K562 (cell line): ENCODE measurements at regions not wholly inside any gene's neighbourhood (a gene's known extent, or its start where the extent isn't known, plus 50 kb on each side); places are given as distances from the start of the nearest gene placed in this dataset.

Experiments
- ATAC-seq: fragments of 200-7000 bp; cut with Tn5 transposase; 3 replicates; pipeline ENCODE4 v1.9.1; 2020; ENCODE audit warnings: moderate library complexity
- BruUV-seq: library from RNA; stranded (reverse); fragments of 400-500 nt; replicated peaks from 2 replicates; lab custom pipeline; 2021; lab: Mats Ljungman, UMichigan
- CTCF ChIA-PET: fragments of 300-600 bp; formaldehyde crosslinking; extraction: SDS; loops from one replicate; lab custom pipeline; 2021; ENCODE audit warnings: low intra/inter-chr PET ratio; lab: Yijun Ruan, JAX
- POLR2A ChIA-PET: fragments of 300-600, 350-650 bp; sonication (Branson Sonifier 250); formaldehyde crosslinking; extraction: SDS; loops from one replicate; lab custom pipeline; 2021; ENCODE audit warnings: antibody characterized with exemption, inconsistent platforms; lab: Yijun Ruan, JAX
- DNase-seq, 4 experiments: peaks; one replicate each; pipeline versions ENCODE4 v3.0.0 to v3.0.0-alpha.2; 2011 to 2018; ENCODE audit warnings: low spot score in 3 of 4, mixed read lengths in 3 of 4; ENCODE audit errors: extremely low read depth in 1 of 4
- FAIRE-seq: peaks from 2 replicates; lab custom pipeline; 2011; peaks lifted over from hg19 to GRCh38; lab: Jason Lieb, UNC
- H2AFZ ChIP-seq: 2 replicates; pipeline ENCODE4 v1.6.0; 2011; ENCODE audit warnings: low read depth, low read length, control low read depth, inconsistent platforms
- H3K27ac ChIP-seq: fragments of 200-600 bp; 3 replicates; pipeline ENCODE4 v1.8.0; 2011; ENCODE audit warnings: low read depth, mild to moderate bottlenecking, control low read depth, inconsistent platforms, low read length, moderate library complexity, mixed read lengths; ENCODE audit errors: extremely low read depth
- H3K27me3 ChIP-seq, 2 experiments: fragments of 300-600 bp in 1 of 2; 2 replicates in 1 of 2; 3 replicates in 1 of 2; pipeline versions ENCODE4 v1.6.0 to v1.8.0; 2011; ENCODE audit warnings: inconsistent platforms in 2 of 2, low read length in 2 of 2, mild to moderate bottlenecking in 1 of 2, mixed read lengths in 1 of 2, moderate library complexity in 1 of 2; ENCODE audit not compliant: control insufficient read depth in 2 of 2, insufficient read depth in 2 of 2
- H3K36me3 ChIP-seq: fragments of 300-600 bp; 3 replicates; pipeline ENCODE4 v1.8.0; 2011; ENCODE audit warnings: mild to moderate bottlenecking, low read length, inconsistent platforms; ENCODE audit not compliant: control insufficient read depth, insufficient read depth
- H3K4me1 ChIP-seq, 2 experiments: fragments of 200-600 bp in 1 of 2; replicated peaks in 1 of 2; 2 replicates in 1 of 2; 3 replicates in 1 of 2; pipeline versions ENCODE4 v1.5.1 to v1.8.0; 2011; ENCODE audit warnings: inconsistent platforms in 2 of 2, low read length in 2 of 2, mild to moderate bottlenecking in 1 of 2, mixed read lengths in 1 of 2, moderate library complexity in 1 of 2; ENCODE audit not compliant: control insufficient read depth in 2 of 2, insufficient read depth in 2 of 2
- H3K4me2 ChIP-seq: 2 replicates; pipeline ENCODE4 v1.6.1; 2011; ENCODE audit warnings: low read length, control low read depth, inconsistent platforms, mixed read lengths; ENCODE audit not compliant: insufficient read depth
- H3K4me3 ChIP-seq: fragments of 200-600 bp; sonication (generic), shearing (Covaris generic); 2 replicates; pipeline ENCODE4 v1.5.1; 2016; ENCODE audit warnings: control low read depth, inconsistent platforms
- H3K79me2 ChIP-seq: fragments of 200-600 bp; 3 replicates; pipeline ENCODE4 v1.8.0; 2011; ENCODE audit warnings: low read length, inconsistent platforms; ENCODE audit not compliant: control insufficient read depth, insufficient read depth
- H3K9ac ChIP-seq, 2 experiments: 2 replicates each; pipeline versions ENCODE4 v1.6.0 to v1.6.1; 2011; ENCODE audit warnings: low read depth in 2 of 2, low read length in 2 of 2, control low read depth in 1 of 2, inconsistent platforms in 1 of 2, mild to moderate bottlenecking in 1 of 2, mixed read lengths in 1 of 2; ENCODE audit not compliant: insufficient read depth in 1 of 2
- H3K9me1 ChIP-seq: one replicate; pipeline ENCODE4 v1.6.0; 2011; ENCODE audit warnings: inconsistent platforms, mild to moderate bottlenecking, low read length, moderate library complexity; ENCODE audit not compliant: control insufficient read depth, insufficient read depth
- H3K9me3 ChIP-seq: replicated peaks from 2 replicates; pipeline ENCODE4 v1.5.1; 2011; ENCODE audit warnings: low read depth, low read length, inconsistent platforms; ENCODE audit not compliant: control insufficient read depth, insufficient read depth
- H4K20me1 ChIP-seq: replicated peaks from 2 replicates; pipeline ENCODE4 v1.6.1; 2011; ENCODE audit warnings: low read length, inconsistent platforms, mixed read lengths; ENCODE audit not compliant: control insufficient read depth, insufficient read depth
- AFF4 ChIP-seq: sonication (generic); formaldehyde crosslinking; IDR thresholded peaks from 2 replicates; pipeline ENCODE4 v1.8.0; 2023; ENCODE audit warnings: mild to moderate bottlenecking, missing genetic modification reagents
- ASH1L ChIP-seq: fragments of 450-650 bp; IDR thresholded peaks from 2 replicates; pipeline ENCODE4 v1.6.1; 2018; ENCODE audit warnings: borderline replicate concordance, mild to moderate bottlenecking, low read depth; ENCODE audit not compliant: partially characterized antibody
- CEBPB ChIP-seq: fragments of 450-650 bp; IDR thresholded peaks from 2 replicates; pipeline ENCODE4 v1.6.1; 2016; ENCODE audit warnings: missing genetic modification characterization, missing compliant biosample characterization
- KAT7 ChIP-seq: sonication (generic); formaldehyde crosslinking; IDR thresholded peaks from 2 replicates; pipeline ENCODE4 v1.8.0; 2022; ENCODE audit warnings: missing genetic modification reagents, mild to moderate bottlenecking, borderline replicate concordance
- MAFK ChIP-seq: IDR thresholded peaks from 2 replicates; pipeline ENCODE4 v1.6.1; 2011; ENCODE audit warnings: low read length, improper control_type of control experiment
- SLC30A9 ChIP-seq: fragments of 250-450 bp; sonication (Bioruptor Pico); IDR thresholded peaks from 2 replicates; pipeline ENCODE4 v1.8.0; 2022; ENCODE audit warnings: mild to moderate bottlenecking, moderate library complexity
- SREBF1 ChIP-seq: fragments of 150-350 bp; IDR thresholded peaks from 2 replicates; pipeline ENCODE4 v1.6.1; 2014; ENCODE audit warnings: antibody characterized with exemption, low read depth, low read length, borderline replicate concordance
- SRSF3 ChIP-seq: fragments of 200-400 bp; formaldehyde crosslinking; IDR thresholded peaks from 2 replicates; pipeline ENCODE4 v1.6.1; 2016; ENCODE audit warnings: mild to moderate bottlenecking, low read length, moderate library complexity; ENCODE audit not compliant: insufficient read depth
- TAF7 ChIP-seq: fragments of 450-650 bp; IDR thresholded peaks from 2 replicates; pipeline ENCODE4 v1.6.1; 2016; ENCODE audit warnings: missing genetic modification characterization, missing compliant biosample characterization
- TOE1 ChIP-seq, 2 experiments: fragments of 450-650 bp in 1 of 2; sonication (generic) in 1 of 2; formaldehyde crosslinking in 1 of 2; IDR thresholded peaks; 2 replicates each; pipeline versions ENCODE4 v1.7.1 to v1.8.0; 2016 to 2022; ENCODE audit warnings: borderline replicate concordance in 2 of 2, mild to moderate bottlenecking in 2 of 2, antibody characterized with exemption in 1 of 2, inconsistent platforms in 1 of 2, low read depth in 1 of 2, missing genetic modification reagents in 1 of 2, moderate library complexity in 1 of 2
- U2AF2 ChIP-seq: fragments of 200-400 bp; formaldehyde crosslinking; optimal IDR thresholded peaks from 2 replicates; pipeline ENCODE3; 2017; ENCODE audit warnings: low read depth, mild to moderate bottlenecking, low read length
- XRCC3 ChIP-seq: fragments of 450-650 bp; IDR thresholded peaks from 2 replicates; pipeline ENCODE4 v1.6.1; 2017; ENCODE audit warnings: mild to moderate bottlenecking, moderate library complexity
- ZC3H8 ChIP-seq: fragments of 450-650 bp; IDR thresholded peaks from 2 replicates; pipeline ENCODE4 v1.6.1; 2017
- ZNF133 ChIP-seq: fragments of 250-450 bp; sonication (Bioruptor Pico); IDR thresholded peaks from 2 replicates; pipeline ENCODE4 v1.4.0; 2020; ENCODE audit warnings: mild to moderate bottlenecking
- WGBS: fragments of 100-300 bp; shearing (Covaris generic); methylation state at CpG from one replicate; pipeline ENCODE4 v1.1.6; 2016; ENCODE audit warnings: low coverage, mixed read lengths; ENCODE audit not compliant: insufficient coverage; ENCODE audit errors: missing lambda C conversion rate; 5-methylcytosine and 5-hydroxymethylcytosine counted together
- in situ Hi-C: fragments of 300-500 bp; cut with MboI; formaldehyde crosslinking; loops from 4 replicates; pipeline ENCODE4 v1.15.0; 2018; ENCODE audit warnings: inconsistent platforms, mixed read lengths
- intact Hi-C: fragments of 100-400 bp; cut with micrococcal nuclease; formaldehyde crosslinking; loops from 2 replicates; pipeline ENCODE4 v1.14.2; 2022

GRCh38 chr9:1647776-1648175 lies 367.4 kb upstream of the SMARCA2 start:
- no TSS peak for BruUV-seq
- Histone ChIP-seq H3K4me1 (no peaks in the 10 kb centered on the region), H4K20me1 (no peaks in the 10 kb centered on the region), H3K4me3 (no peak overlapping the region), H3K36me3 (no peaks in the 10 kb centered on the region)
- TF ChIP-seq XRCC3: no peak
- TF ChIP-seq, all 486 proteins: peak for 0
- DNase-seq (no peak), ATAC-seq (no peak), FAIRE-seq (no peak)
- no peak overlapping the region for H3K9ac ChIP-seq
- H2AFZ ChIP-seq: no peak overlapping the region
- WGBS: 0% methylated on average over 1 of the region's 1 CpG
- no peak overlapping the region for H3K27ac ChIP-seq
- POLR2A ChIA-PET: interaction anchor here (0.6 kb wide), 1 partner anchor 96 kb away, joined by 3 read pairs; no protein-coding TSS in a partner anchor
- intact Hi-C loops (no loop called here), in situ Hi-C loops (no loop called here)
- no peaks in the 10 kb centered on the region for H3K27me3 ChIP-seq
- H3K4me2 ChIP-seq: no peak overlapping the region
- no peaks in the 10 kb centered on the region for H3K79me2 ChIP-seq
- CTCF ChIA-PET: no interaction called here
- no peaks in the 10 kb centered on the region for H3K9me1 ChIP-seq
- H3K9me3 ChIP-seq: no peaks in the 10 kb centered on the region

- BruUV-seq: no TSS peak
- no peaks in the 10 kb centered on the region for H3K4me1 ChIP-seq
- H2AFZ ChIP-seq: no peak overlapping the region
- H3K36me3 ChIP-seq: no peaks in the 10 kb centered on the region
- H3K9me1 ChIP-seq: no peaks in the 10 kb centered on the region
- no peak for FAIRE-seq
- DNase-seq: no peak
- in situ Hi-C loops (no loop called here), intact Hi-C loops (no loop called here)
- no peaks in the 10 kb centered on the region for H3K27me3 ChIP-seq
- H3K9ac ChIP-seq: no peak overlapping the region
- H4K20me1 ChIP-seq: no peaks in the 10 kb centered on the region
- ChIA-PET POLR2A (no interaction called here), CTCF (no interaction called here)
- no peaks in the 10 kb centered on the region for H3K79me2 ChIP-seq
- no peak overlapping the region for H3K4me2 ChIP-seq
- H3K27ac ChIP-seq: no peak overlapping the region
- no peak overlapping the region for H3K4me3 ChIP-seq
- ATAC-seq: no peak
- 0% methylated on average over 4 of the region's 4 CpGs for WGBS
- H3K9me3 ChIP-seq: no peaks in the 10 kb centered on the region
- TF ChIP-seq SRSF3: no peak
- no peak for TF ChIP-seq SREBF1
- TF ChIP-seq ZNF133: no peak
- no peak for TF ChIP-seq ZC3H8
- no peak for TF ChIP-seq TAF7 (tag)
- no peak for TF ChIP-seq CEBPB (tag)
- no peak for TF ChIP-seq TOE1 (IDR thresholded peaks at IDR 0.05; ENCODE audit: borderline replicate concordance)
- no peak for TF ChIP-seq TOE1 (CRISPR knock-in tag; IDR thresholded peaks at IDR 0.05; ENCODE audit: borderline replicate concordance, low read depth)
- TF ChIP-seq KAT7 (CRISPR knock-in tag): no peak
- TF ChIP-seq ASH1L: no peak
- TF ChIP-seq MAFK: no peak
- no peak for TF ChIP-seq SLC30A9 (CRISPR knock-in tag)
- TF ChIP-seq AFF4 (CRISPR knock-in tag): no peak
- TF ChIP-seq U2AF2: no peak
Measured at GRCh38 chr9:1653282-1653681, 361.9 kb upstream of the SMARCA2 start.
